ENCODE measurements at regions not wholly inside any gene's neighbourhood (a gene's known extent, or its start where the extent isn't known, plus 50 kb on each side); places are given as distances from the start of the nearest gene placed in this dataset.
"Not testable (repeated sequence)": the region's sequence is repeated elsewhere in the genome, so short reads cannot be mapped to it uniquely, and the experiment has no call there.

GRCh38 chr3:8440142-8440541 is 61.5 kb upstream of the LMCD1 start:
- H3K27me3 Mint-ChIP-seq (ENCODE audit: low read depth); H3K4me1 Mint-ChIP-seq (ENCODE audit: low read depth); H3K27ac Mint-ChIP-seq; H3K9me3 Mint-ChIP-seq; ATAC-seq (replicated peaks in 1 of 2); DNase-seq; H3K4me3 Mint-ChIP-seq; H3K36me3 Mint-ChIP-seq (ENCODE audit: insufficient read depth in 2 of 2): not testable (repeated sequence)

- no peak overlapping the region for H3K27ac Mint-ChIP-seq
- ATAC-seq (replicated peaks in 1 of 2) (no peak), DNase-seq (no peak)
- no peaks in the 10 kb centered on the region for H3K4me1 Mint-ChIP-seq (ENCODE audit: low read depth)
- peaks cover 8% of the 10 kb centered on the region for H3K27me3 Mint-ChIP-seq (ENCODE audit: low read depth)
- H3K4me3 Mint-ChIP-seq = no peak overlapping the region
- no peaks in the 10 kb centered on the region for H3K9me3 Mint-ChIP-seq
- H3K36me3 Mint-ChIP-seq (ENCODE audit: insufficient read depth in 2 of 2) = no peaks in the 10 kb centered on the region
Observed at GRCh38 chr3:8441969-8442559, 59.6 kb upstream of the LMCD1 start.

DNA sequence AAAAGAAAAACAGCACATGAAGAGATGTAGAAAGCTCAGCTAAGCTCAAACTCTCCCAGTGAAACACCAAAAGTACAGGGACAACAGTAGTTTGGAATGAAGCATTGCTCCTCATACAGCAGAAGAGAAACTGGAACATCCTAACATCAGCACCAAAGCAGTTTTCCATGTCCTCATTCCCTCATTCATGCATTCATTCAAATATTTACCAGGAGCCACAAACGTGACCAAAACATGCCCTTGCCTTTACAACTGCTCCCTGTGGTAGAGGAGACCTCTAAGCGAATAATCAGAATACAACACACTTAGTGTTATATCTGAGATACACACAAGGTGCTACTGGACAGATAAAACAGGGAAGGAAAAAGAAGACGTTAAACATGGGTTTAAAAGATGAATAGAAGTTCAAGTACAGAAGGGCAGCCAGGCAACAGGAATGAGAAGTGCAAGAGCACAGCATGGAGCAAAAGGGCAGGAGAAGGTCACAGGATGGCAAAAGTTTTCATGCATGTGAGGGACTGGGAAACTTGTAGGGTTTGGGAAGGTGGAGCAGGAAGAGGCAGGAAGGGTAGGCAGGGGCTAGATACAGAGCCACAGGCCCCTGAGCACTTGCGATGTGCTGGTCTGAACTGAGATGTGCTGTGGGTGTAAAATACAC is 58.5 kb upstream of the LMCD1 start:
- no peaks in the 10 kb centered on the region for H3K9me3 Mint-ChIP-seq
- no peaks in the 10 kb centered on the region for H3K4me1 Mint-ChIP-seq (ENCODE audit: low read depth)
- H3K36me3 Mint-ChIP-seq (ENCODE audit: insufficient read depth in 2 of 2) = no peaks in the 10 kb centered on the region
- no peak overlapping the region for H3K4me3 Mint-ChIP-seq
- DNase-seq = no peak
- H3K27ac Mint-ChIP-seq = no peak overlapping the region
- peaks cover 14% of the 10 kb centered on the region for H3K27me3 Mint-ChIP-seq (ENCODE audit: low read depth)
- no peak for ATAC-seq (replicated peaks in 1 of 2)

GRCh38 chr3:8443829-8444791 is 57.5 kb upstream of the LMCD1 start:
- Mint-ChIP-seq H3K4me1 (ENCODE audit: low read depth) (no peaks in the 10 kb centered on the region), H3K9me3 (no peaks in the 10 kb centered on the region), H3K27ac (no peak overlapping the region), H3K27me3 (ENCODE audit: low read depth) (peaks cover 14% of the 10 kb centered on the region), H3K4me3 (no peak overlapping the region), H3K36me3 (ENCODE audit: insufficient read depth in 2 of 2) (no peaks in the 10 kb centered on the region)
- no peak for DNase-seq
- ATAC-seq (replicated peaks in 1 of 2) = no peak

GRCh38 chr3:8444883-8445282 is 56.7 kb upstream of the LMCD1 start:
- Mint-ChIP-seq H3K27me3 (ENCODE audit: low read depth) (peaks cover 14% of the 10 kb centered on the region), H3K4me1 (ENCODE audit: low read depth) (no peaks in the 10 kb centered on the region), H3K9me3 (no peaks in the 10 kb centered on the region), H3K27ac (no peak overlapping the region), H3K4me3 (no peak overlapping the region), H3K36me3 (ENCODE audit: insufficient read depth in 2 of 2) (no peaks in the 10 kb centered on the region)
- no peak for ATAC-seq (replicated peaks in 1 of 2)
- no peak for DNase-seq

GRCh38 chr3:8445861-8446260 is 55.8 kb upstream of the LMCD1 start:
- H3K27me3 Mint-ChIP-seq (ENCODE audit: low read depth) = peaks cover 14% of the 10 kb centered on the region
- H3K4me1 Mint-ChIP-seq (ENCODE audit: low read depth) = no peaks in the 10 kb centered on the region
- no peaks in the 10 kb centered on the region for H3K9me3 Mint-ChIP-seq
- DNase-seq (no peak), ATAC-seq (replicated peaks in 1 of 2) (no peak)
- no peak overlapping the region for H3K27ac Mint-ChIP-seq
- H3K4me3 Mint-ChIP-seq = no peak overlapping the region
- H3K36me3 Mint-ChIP-seq (ENCODE audit: insufficient read depth in 2 of 2) = no peaks in the 10 kb centered on the region

- Mint-ChIP-seq H3K4me1 (ENCODE audit: low read depth) (no peaks in the 10 kb centered on the region), H3K27ac (no peak overlapping the region), H3K4me3 (no peak overlapping the region), H3K36me3 (ENCODE audit: insufficient read depth in 2 of 2) (no peaks in the 10 kb centered on the region), H3K9me3 (no peaks in the 10 kb centered on the region), H3K27me3 (ENCODE audit: low read depth) (peaks cover 14% of the 10 kb centered on the region)
- no peak for ATAC-seq (replicated peaks in 1 of 2)
- no peak for DNase-seq
Observed at GRCh38 chr3:8446845-8447244, 54.8 kb upstream of the LMCD1 start.

DNA sequence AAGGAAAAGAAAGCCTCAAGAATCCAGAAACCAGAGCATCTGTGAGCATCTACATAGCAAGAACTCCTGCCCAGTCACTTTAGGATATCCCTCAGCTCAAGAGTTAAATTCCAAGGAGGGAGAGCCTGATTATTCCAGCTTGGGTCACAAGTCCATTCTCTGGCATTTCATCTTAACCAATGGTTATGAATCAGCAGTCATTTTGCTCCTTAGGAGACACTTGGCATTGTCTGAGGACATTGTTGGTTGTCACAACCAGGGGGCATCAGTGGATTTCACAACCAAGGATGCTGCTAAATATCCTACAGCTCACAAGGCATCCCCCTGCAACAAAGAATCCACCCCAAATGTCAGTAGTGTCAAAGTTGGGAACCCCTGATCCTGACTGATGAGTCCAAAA is 51.0 kb upstream of the LMCD1 start:
- Mint-ChIP-seq H3K27ac (no peak overlapping the region), H3K36me3 (ENCODE audit: insufficient read depth in 2 of 2) (no peaks in the 10 kb centered on the region), H3K4me1 (ENCODE audit: low read depth) (no peaks in the 10 kb centered on the region), H3K9me3 (no peaks in the 10 kb centered on the region), H3K4me3 (no peak overlapping the region), H3K27me3 (ENCODE audit: low read depth) (peaks cover 7% of the 10 kb centered on the region)
- ATAC-seq (replicated peaks in 1 of 2) (no peak), DNase-seq (no peak)

GRCh38 chr3:8451696-8452095 is 49.9 kb upstream of the LMCD1 start:
- Mint-ChIP-seq H3K4me1 (ENCODE audit: low read depth) (no peaks in the 10 kb centered on the region), H3K27ac (no peak overlapping the region), H3K4me3 (no peak overlapping the region), H3K36me3 (ENCODE audit: insufficient read depth in 2 of 2) (no peaks in the 10 kb centered on the region), H3K27me3 (ENCODE audit: low read depth) (peaks cover 6% of the 10 kb centered on the region), H3K9me3 (no peaks in the 10 kb centered on the region)
- ATAC-seq (replicated peaks in 1 of 2) (no peak), DNase-seq (no peak)

Measured in activated T-cell treated with anti-CD3 and anti-CD28 coated beads, Interleukin-2, amount 50 U/mL, for 72 hours (primary cell).